IPS-NIHi7 (cell line): ENCODE measurements at regions not wholly inside any gene's neighbourhood (a gene's known extent, or its start where the extent isn't known, plus 50 kb on each side); places are given as distances from the start of the nearest gene placed in this dataset.

Experiments used
- DNase-seq: peaks from one replicate; pipeline ENCODE4 v3.0.0; 2012; ENCODE audit warnings: mixed read lengths; ENCODE audit errors: extremely low spot score

DNA sequence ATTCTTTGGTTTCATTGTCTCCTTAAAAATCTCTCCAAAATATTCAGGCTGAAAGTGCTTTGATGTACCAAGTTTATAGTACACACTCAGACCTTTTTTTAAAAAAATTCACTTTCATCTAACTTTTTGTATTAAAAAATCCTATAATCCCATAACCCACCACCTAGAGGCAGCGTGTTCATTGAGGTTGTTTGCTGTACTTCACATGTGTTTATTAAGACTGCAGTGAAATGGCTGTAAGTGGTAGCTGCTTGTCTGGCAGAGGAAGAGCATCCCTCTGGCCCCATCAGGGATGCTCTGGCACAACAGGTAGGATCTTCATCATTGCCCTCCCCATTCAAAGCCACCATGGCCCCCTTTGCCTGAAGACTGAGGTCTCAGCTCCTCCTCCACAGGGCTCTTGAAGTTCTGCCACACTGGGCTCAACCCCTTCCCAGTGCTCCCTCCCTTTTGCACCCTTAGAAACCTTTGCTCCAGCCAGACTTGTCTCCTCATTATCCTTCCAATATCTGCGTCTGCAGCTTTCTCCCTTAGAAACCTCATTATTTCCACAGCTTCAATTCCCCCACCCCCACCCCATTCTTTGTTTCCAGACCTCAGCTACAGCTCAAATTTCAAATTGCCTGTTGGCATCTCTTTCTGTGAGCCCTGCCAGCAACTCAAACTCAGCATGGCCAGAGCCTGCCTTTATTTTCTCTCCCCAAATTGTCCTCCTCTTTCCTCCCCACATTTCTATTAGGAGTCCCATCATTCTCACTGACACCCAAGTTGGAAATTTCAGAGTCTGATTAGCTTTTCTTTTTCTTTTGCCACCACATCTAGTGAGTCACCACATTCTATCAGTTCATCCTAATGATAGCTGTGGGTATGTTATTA is 369.6 kb upstream of the USP24 start:
- DNase-seq = peak; percentile 32

DNA sequence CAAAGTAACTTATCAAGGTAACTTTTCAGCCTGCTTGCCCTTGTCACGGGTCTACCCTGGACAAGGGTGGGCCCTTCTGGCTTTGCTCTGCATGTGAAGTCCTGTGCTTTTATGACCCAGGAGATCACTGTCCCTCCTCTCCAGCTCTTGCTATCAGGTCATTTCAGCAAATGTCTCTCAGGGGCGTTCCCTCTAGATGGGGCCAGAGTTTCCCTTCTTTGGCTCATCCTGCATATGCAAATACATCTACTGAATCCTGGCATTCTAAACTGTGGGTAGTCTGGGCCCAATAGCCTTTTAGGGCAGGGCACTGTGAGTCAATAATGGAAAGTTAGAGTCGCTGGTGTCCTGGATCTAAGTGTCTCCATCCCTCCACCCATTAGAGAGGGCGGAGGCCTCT is 366.9 kb upstream of the USP24 start:
- DNase-seq = no peak

DNA sequence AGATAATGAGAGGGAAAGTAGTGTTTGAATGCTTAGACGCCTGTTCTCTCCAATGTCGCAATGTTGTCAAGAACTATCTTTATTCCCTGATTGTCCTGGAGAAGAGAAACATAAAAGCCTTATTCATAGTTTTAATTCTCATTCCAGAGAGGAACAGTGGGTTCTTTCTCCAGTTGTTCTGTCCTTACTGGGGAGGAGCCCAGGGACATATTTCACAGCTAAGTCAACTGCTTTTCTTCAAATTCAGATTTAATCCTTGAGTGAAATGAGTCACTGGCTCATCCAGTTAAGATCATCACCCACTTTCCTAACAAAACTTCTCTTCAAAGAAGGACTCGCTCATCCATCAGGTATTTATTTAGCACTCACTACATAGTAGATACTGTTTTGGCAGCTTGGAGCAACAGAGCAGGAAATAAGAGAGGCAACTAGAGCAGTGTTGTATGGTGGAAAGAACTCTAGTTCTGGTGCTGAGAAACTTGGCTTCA is 365.7 kb upstream of the USP24 start:
- no peak for DNase-seq

DNA sequence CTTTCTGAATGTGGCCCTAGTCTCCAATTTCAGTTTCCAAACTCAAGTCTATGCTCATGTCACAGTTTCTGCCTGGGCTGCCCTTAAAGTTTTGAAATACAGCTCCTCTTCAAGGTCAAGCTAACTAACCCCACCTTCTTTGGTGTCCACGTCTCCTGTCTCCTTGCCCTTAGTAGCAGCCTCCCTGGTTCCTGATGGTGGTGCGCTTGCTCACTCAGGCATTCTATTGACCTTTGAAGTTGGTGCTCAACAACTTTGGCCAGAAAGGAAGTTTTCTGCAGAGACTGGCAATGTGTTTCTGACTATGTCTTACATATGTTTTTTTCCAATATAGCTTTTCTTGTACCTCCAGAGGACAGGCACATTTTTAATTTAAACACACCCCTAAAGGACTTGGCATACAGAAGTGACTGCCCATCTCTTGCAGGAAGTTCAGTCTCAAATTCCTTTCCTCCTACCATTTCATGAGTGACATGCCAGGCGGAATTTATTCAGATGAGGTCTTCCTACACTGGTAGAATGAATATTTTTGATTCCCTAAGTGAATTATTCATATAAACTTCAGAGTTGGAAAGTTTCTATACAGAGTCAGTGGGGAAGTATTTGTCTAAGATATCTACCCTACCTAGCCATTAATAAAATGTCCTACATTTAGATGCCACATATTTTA is 364.3 kb upstream of the USP24 start:
- no peak for DNase-seq

DNA sequence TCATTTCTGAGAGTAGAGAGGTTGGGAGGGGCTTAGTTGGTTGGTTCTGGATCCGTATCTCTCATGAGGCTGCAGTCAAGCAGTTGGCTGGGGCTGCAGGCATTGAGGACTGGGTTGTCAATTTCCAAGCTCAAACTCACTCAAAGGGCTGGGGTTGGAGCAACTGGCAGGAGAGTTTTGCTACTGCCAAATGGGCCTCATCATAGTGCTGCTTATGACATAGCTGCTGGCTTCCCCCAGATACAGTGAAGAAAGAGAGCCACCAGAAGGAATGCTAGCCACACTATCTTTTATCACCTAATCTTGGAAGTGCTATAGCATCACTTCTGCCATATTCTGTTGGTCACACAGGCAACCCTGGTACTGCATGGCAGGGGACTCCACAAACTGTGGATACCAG is 363.5 kb upstream of the USP24 start:
- DNase-seq = no peak

GRCh38 chr1:55575571-55576279 is 360.6 kb upstream of the USP24 start:
- no peak for DNase-seq

GRCh38 chr1:55574691-55575225 is 359.6 kb upstream of the USP24 start:
- DNase-seq = no peak

- DNase-seq = no peak
Observed at GRCh38 chr1:55572878-55573734, 357.9 kb upstream of the USP24 start.

DNA sequence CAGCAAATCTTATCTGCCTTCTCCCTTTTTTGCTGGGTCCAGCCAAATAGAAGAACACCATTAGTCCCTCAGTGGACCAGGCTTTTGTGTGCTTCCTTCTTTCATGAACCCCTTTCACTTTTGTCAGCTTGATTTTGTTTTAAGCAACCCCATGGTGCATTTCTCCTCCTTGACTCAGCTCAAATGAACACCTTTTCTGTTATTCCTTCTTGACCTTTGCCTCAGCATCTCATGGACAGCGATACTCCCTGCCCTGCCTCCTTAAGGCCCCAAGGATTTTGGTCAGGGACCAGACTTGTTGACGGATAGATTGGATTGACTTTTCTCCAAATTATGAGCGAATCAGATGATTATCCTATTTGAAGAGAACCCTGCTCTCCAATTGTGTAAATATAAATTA is 356.6 kb upstream of the USP24 start:
- no peak for DNase-seq

DNA sequence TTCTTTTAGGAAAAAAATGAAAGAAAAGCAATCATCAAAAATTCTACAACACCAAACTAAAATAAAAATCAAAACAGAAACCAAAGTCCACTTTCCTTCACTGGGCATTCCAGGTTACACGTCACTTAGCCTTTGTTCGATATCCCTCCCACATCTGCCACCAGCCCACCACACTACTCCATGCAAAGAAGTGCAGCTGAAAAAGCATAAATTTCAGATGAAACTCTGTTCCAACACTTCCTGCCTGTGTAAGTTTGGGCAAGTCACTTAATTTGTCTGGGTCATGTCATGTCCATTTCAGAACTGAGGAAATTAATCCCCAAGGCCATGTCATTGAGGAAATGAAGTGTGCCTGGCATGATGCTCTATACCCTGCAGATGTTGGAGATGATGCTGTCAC is 354.3 kb upstream of the USP24 start:
- no peak for DNase-seq

DNA sequence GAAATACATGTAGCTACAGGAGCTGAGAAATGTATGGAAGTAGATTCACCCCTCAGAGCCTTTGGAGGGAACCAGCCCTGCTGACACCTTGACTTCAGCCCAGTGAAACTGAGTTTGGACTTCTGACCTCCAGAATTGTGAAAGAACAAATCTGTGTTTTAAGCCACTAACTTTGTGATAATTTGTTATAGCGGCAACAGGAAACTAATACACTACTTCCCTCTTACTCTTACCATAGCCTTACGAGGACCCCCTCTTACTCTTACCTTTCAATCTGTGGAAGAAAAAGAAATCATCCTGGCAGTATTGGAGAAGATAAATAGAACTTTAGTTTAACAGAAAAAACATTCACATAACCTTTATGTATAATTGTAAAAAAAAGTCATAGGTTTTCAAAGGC is 353.6 kb upstream of the USP24 start:
- DNase-seq = no peak

- DNase-seq = no peak
Observed at GRCh38 chr1:55560266-55560665, 345.1 kb upstream of the USP24 start.

- DNase-seq = no peak
Observed at GRCh38 chr1:55559842-55560241, 344.7 kb upstream of the USP24 start.

DNA sequence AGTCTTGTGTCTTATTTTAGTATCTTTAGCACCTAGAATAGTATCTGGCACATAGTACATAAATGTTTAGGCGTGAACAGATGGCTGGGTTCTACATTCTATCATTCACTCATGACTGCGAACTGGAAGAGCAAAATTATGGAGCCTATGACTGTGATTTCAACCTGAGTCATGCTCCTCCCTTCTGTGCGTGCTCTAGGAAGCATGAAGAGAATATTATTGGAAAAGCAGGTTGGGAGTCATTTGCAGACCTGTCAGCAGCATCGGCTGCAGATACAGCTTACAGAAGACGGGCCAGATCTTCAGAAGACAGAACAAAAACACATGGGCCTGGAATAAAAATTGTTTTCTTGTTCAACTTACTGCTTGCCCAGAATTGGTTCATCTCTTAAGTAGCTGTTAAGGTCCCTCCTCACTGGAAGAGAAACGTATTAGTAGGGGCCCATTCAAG is 344.0 kb upstream of the USP24 start:
- DNase-seq = no peak

DNA sequence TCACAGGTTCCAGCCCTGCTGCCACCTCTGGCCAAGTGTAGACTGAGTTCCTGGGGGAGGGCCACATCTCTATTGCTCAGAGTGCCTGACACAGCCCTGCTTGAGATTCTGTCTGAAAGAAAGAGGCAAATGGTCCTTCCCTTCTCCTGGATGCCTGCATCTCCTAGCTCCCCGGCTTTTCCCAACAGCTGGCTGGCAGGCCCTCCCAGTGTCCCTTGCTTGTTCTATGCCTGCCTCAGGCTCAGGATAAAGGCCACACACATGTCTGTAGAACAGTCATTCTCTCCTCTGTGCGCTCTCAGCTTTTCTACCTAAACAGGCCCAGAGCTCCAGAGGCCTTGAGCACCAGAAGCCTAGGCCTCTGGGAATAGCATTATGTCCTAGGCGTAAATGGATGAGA is 343.4 kb upstream of the USP24 start:
- DNase-seq = no peak

DNA sequence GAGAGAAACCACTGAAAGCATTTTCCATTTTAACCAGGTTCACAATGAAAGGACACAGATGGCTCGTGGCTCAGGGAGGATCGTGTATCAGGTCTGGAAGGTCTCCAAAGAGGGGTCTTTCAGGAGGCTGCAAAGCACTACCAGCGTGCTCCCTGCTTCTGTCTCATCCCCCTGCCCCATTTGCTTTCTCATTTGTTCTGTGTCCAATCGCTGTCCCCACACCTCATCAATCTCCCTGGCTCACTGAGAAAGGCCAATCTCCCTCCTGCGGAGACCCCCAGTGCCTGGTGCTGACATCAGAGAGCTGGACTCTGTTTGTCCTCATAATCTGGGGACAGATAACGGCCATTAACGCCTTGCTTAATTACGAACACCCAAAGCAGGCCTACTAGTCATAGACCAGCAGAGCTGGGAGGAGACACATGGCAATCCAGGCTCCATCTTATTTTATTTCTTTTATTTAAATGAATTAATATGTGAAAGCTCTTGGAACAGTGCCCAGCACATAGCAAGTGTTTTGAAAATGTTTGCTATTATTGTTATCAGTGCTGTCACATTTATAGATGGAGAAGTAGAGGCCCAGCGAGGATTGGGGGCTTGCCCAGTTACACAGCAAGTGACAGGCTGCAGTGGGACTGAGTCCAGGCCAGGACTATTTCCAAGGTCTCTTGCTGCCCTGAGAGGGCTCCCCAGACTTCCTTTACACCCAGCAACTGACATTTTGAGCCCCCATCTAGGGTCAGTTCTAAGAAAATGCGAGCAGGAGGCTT is 341.0 kb upstream of the USP24 start:
- peak; percentile 26 for DNase-seq

GRCh38 chr1:55554611-55555010 is 339.4 kb upstream of the USP24 start:
- DNase-seq = no peak

DNA sequence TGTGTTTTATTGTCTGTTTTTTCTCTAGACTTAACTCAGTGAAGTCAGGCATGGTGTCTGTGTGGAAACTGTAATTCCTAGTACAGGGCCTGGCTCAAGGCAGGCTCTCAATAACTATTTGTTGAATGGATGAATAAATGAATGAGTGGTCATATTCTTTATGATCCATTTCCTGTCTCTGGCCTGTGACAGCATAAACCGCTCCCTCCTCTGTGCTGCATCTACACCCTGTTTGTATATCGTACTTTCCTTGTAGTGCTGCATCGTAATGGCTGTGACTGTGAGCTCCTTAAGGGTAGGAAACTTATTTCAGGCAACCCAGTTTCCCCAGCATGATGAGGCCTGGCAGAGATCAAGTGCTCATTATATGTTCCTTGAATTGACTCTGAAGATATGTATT is 337.5 kb upstream of the USP24 start:
- DNase-seq = no peak

DNA sequence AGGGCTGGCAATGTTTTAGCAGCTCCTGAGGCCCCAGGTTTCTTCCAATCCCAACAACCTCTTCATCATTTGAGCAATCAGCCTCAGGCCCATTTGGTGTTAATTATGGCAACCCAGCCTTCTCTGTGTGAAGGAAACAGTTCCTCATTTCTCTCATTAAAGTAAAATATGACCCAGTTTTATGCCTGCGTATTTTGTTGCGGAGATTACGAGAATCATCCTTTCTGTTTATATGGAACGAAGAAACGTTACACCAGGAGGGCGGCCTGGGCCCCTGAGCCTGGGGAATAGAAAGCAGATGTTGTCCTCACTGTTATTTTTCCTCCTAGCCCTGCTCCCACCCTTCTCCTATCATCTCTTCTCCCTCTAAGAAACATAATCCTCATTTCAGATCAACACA is 332.2 kb upstream of the USP24 start:
- no peak for DNase-seq

GRCh38 chr1:55546553-55546952 is 331.4 kb upstream of the USP24 start:
- DNase-seq = no peak
